H9 (cell line): ENCODE measurements at regions not wholly inside any gene's neighbourhood (a gene's known extent, or its start where the extent isn't known, plus 50 kb on each side); places are given as distances from the start of the nearest gene placed in this dataset.

ENCODE experiments used
- DNase-seq: peaks from one replicate; pipeline ENCODE4 v3.0.0-alpha.2; 2017
- H2AFZ ChIP-seq: one replicate; pipeline ENCODE4 v1.6.1; 2013; ENCODE audit warnings: mild to moderate bottlenecking, low read length, control low read depth, moderate library complexity
- H2AK5ac ChIP-seq: 2 replicates; pipeline ENCODE4 v1.6.1; 2013; ENCODE audit warnings: low read length, control low read depth, mixed read lengths; ENCODE audit not compliant: insufficient read length
- H2BK120ac ChIP-seq: one replicate; pipeline ENCODE4 v1.6.1; 2013; ENCODE audit warnings: low read depth, mild to moderate bottlenecking, low read length, control low read depth, inconsistent platforms; ENCODE audit not compliant: poor library complexity, severe bottlenecking
- H2BK12ac ChIP-seq: 2 replicates; pipeline ENCODE4 v1.6.1; 2013; ENCODE audit warnings: low read length, control low read depth, mixed read lengths, low read depth; ENCODE audit not compliant: insufficient read length
- H2BK15ac ChIP-seq: 2 replicates; pipeline ENCODE4 v1.6.1; 2013; ENCODE audit warnings: low read depth, low read length, control low read depth
- H2BK20ac ChIP-seq: one replicate; pipeline ENCODE4 v1.6.1; 2013; ENCODE audit warnings: low read depth, mild to moderate bottlenecking, low read length, control low read depth, inconsistent platforms; ENCODE audit not compliant: poor library complexity, severe bottlenecking
- H2BK5ac ChIP-seq: 2 replicates; pipeline ENCODE4 v1.6.1; 2013; ENCODE audit warnings: low read length, control low read depth, mixed read lengths; ENCODE audit not compliant: insufficient read length
- H3K14ac ChIP-seq: 2 replicates; pipeline ENCODE4 v1.6.1; 2013; ENCODE audit warnings: low read length, control low read depth; ENCODE audit not compliant: insufficient read depth
- H3K18ac ChIP-seq: 2 replicates; pipeline ENCODE4 v1.6.1; 2013; ENCODE audit warnings: low read depth, mild to moderate bottlenecking, mixed read lengths, low read length, control low read depth; ENCODE audit not compliant: insufficient read length
- H3K23ac ChIP-seq: 2 replicates; pipeline ENCODE4 v1.6.1; 2013; ENCODE audit warnings: low read length, control low read depth, mixed read lengths, low read depth; ENCODE audit not compliant: insufficient read length
- H3K23me2 ChIP-seq: 2 replicates; pipeline ENCODE4 v1.6.1; 2013; ENCODE audit warnings: low read depth, mild to moderate bottlenecking, mixed read lengths, low read length, control low read depth; ENCODE audit not compliant: insufficient read length, poor library complexity, severe bottlenecking
- H3K27ac ChIP-seq: 2 replicates; pipeline ENCODE4 v1.5.1; 2013; ENCODE audit warnings: low read length, control low read depth, mixed read lengths, low read depth; ENCODE audit not compliant: insufficient read length
- H3K27me3 ChIP-seq: 2 replicates; pipeline ENCODE4 v1.6.1; 2013; ENCODE audit warnings: low read length, control low read depth, inconsistent platforms; ENCODE audit not compliant: insufficient read depth
- H3K4ac ChIP-seq: 2 replicates; pipeline ENCODE4 v1.6.1; 2013; ENCODE audit warnings: low read depth, mild to moderate bottlenecking, control low read depth, inconsistent platforms, low read length, moderate library complexity
- H3K4me1 ChIP-seq: 2 replicates; pipeline ENCODE4 v1.6.1; 2013; ENCODE audit warnings: low read length, control low read depth, inconsistent platforms; ENCODE audit not compliant: insufficient read depth
- H3K4me2 ChIP-seq: 2 replicates; pipeline ENCODE4 v1.6.1; 2013; ENCODE audit warnings: low read length, control low read depth, mixed read lengths; ENCODE audit not compliant: insufficient read length, insufficient read depth
- H3K56ac ChIP-seq: 2 replicates; pipeline ENCODE4 v1.6.1; 2013; ENCODE audit warnings: low read depth, mild to moderate bottlenecking, mixed read lengths, low read length, control low read depth; ENCODE audit not compliant: insufficient read length
- H3K79me1 ChIP-seq: 2 replicates; pipeline ENCODE4 v1.6.1; 2013; ENCODE audit warnings: low read depth, mild to moderate bottlenecking, moderate library complexity, low read length, control low read depth, inconsistent platforms; ENCODE audit not compliant: insufficient read depth, poor library complexity, severe bottlenecking
- H3K79me2 ChIP-seq: 2 replicates; pipeline ENCODE4 v1.6.1; 2013; ENCODE audit warnings: low read length, control low read depth, inconsistent platforms; ENCODE audit not compliant: insufficient read depth
- H3K9ac ChIP-seq: 2 replicates; pipeline ENCODE4 v1.6.1; 2013; ENCODE audit warnings: low read length, control low read depth, mixed read lengths; ENCODE audit not compliant: insufficient read length; ENCODE audit errors: extremely low read depth
- H3K9me3 ChIP-seq: one replicate; pipeline ENCODE4 v1.6.1; 2013; ENCODE audit warnings: low read depth, low read length, inconsistent platforms; ENCODE audit not compliant: control insufficient read depth
- H3T11ph ChIP-seq: one replicate; pipeline ENCODE4 v1.6.1; 2013; ENCODE audit warnings: mild to moderate bottlenecking, low read length, control low read depth, inconsistent platforms
- H4K20me1 ChIP-seq: one replicate; pipeline ENCODE4 v1.6.1; 2013; ENCODE audit not compliant: control insufficient read depth, insufficient read length, insufficient read depth
- H4K5ac ChIP-seq: 2 replicates; pipeline ENCODE4 v1.6.1; 2013; ENCODE audit warnings: low read depth, mild to moderate bottlenecking, mixed read lengths, low read length, control low read depth; ENCODE audit not compliant: insufficient read length
- H4K8ac ChIP-seq: replicated peaks from 2 replicates; pipeline ENCODE4 v1.6.1; 2013; ENCODE audit warnings: low read length, control low read depth, mixed read lengths, low read depth; ENCODE audit not compliant: insufficient read length
- H4K91ac ChIP-seq: 2 replicates; pipeline ENCODE4 v1.6.1; 2013; ENCODE audit warnings: low read depth, mild to moderate bottlenecking, moderate library complexity, mixed read lengths, low read length, control low read depth; ENCODE audit not compliant: insufficient read length
- H3K27ac Mint-ChIP-seq, 3 experiments: 2 replicates in 2 of 3; 3 replicates in 1 of 3; pipeline ENCODE4 v1.8.0; 2020 to 2021; ENCODE audit warnings: mixed read lengths in 3 of 3, mild to moderate bottlenecking in 1 of 3, moderate library complexity in 1 of 3
- H3K27me3 Mint-ChIP-seq: 2 replicates; pipeline ENCODE4 v1.8.0; 2021; ENCODE audit warnings: low read depth, mild to moderate bottlenecking, moderate library complexity, mixed read lengths
- H3K36me3 Mint-ChIP-seq, 3 experiments: 2 replicates in 2 of 3; 3 replicates in 1 of 3; pipeline ENCODE4 v1.8.0; 2020 to 2021; ENCODE audit warnings: low read depth in 3 of 3, mixed read lengths in 3 of 3; ENCODE audit not compliant: insufficient read depth in 1 of 3
- H3K4me1 Mint-ChIP-seq, 2 experiments: 2 replicates each; pipeline ENCODE4 v1.8.0; 2020; ENCODE audit warnings: mixed read lengths in 2 of 2
- H3K4me3 Mint-ChIP-seq, 2 experiments: 2 replicates in 1 of 2; 3 replicates in 1 of 2; pipeline ENCODE4 v1.8.0; 2020 to 2021; ENCODE audit warnings: mild to moderate bottlenecking in 2 of 2, mixed read lengths in 2 of 2, moderate library complexity in 1 of 2
- H3K9me3 Mint-ChIP-seq, 2 experiments: 2 replicates in 1 of 2; 3 replicates in 1 of 2; pipeline ENCODE4 v1.8.0; 2020; ENCODE audit warnings: mild to moderate bottlenecking in 2 of 2, mixed read lengths in 2 of 2, moderate library complexity in 1 of 2
- WGBS: extraction: QIAGEN DNeasy Blood & Tissue Kit; methylation state at CpG from one replicate; pipeline ENCODE4 v1.1.7; 2013; ENCODE audit warnings: missing lambda C conversion rate, low lambda C conversion rate, mixed read lengths; ENCODE audit not compliant: insufficient read length; ENCODE audit errors: extremely low coverage; 5-methylcytosine and 5-hydroxymethylcytosine counted together
- TF ChIP-seq, protein P1 (sequence below): fragments of 200-600 bp; sonication (generic); conservative IDR thresholded peaks from 3 replicates; pipeline ENCODE4 v1.8.0; 2021; ENCODE audit warnings: antibody characterized with exemption, mild to moderate bottlenecking

DNA sequence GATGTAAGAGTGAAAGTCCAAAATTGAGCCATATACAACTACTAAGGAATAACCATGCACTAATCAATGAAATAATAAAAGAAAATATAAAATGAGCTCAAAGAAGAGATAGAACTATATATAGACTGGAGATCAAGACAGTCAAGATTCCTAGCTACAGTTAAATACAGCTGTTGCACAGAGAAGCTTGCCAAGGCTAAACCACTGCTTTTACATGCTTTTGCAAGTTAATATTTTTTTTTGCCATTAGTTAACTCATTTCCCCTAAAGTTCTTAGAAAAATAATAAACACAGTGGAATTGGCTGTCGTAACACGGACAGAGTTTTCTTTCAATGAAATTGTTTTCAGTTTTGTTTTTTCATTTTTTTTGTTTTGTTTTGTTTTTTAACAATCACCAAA, 123.0 kb downstream of the VGLL3 start:
- Mint-ChIP-seq H3K4me3 (no peak overlapping the region), H3K9me3 (peaks cover 10 to 19% of the 10 kb centered on the region in 2 experiments; a peak in 4 of 5 replicates), H3K36me3 (peaks cover 8 to 27% (median 9%) of the 10 kb centered on the region in 3 experiments; a peak in 6 of 7 replicates), H3K4me1 (no peaks in the 10 kb centered on the region), H3K27ac (no peak overlapping the region), H3K27me3 (no peaks in the 10 kb centered on the region; the same call in 1 of the 2 replicates)
- Histone ChIP-seq H3K79me1 (no peaks in the 10 kb centered on the region), H3K4me2 (no peak overlapping the region), H4K8ac (no peak overlapping the region), H3K9me3 (peaks cover 6% of the 10 kb centered on the region), H3K14ac (no peak overlapping the region), H3K23ac (no peak overlapping the region), H2BK12ac (no peak overlapping the region), H2BK120ac (no peak overlapping the region), H3K27me3 (no peaks in the 10 kb centered on the region), H2AK5ac (no peak overlapping the region), H3K18ac (no peak overlapping the region), H4K5ac (no peak overlapping the region), H2BK5ac (no peak overlapping the region), H3K4me1 (no peaks in the 10 kb centered on the region), H3K79me2 (no peaks in the 10 kb centered on the region), H4K20me1 (no peaks in the 10 kb centered on the region), H4K91ac (no peak overlapping the region), H2BK20ac (no peak overlapping the region), H3K4ac (no peak overlapping the region), H2BK15ac (no peak overlapping the region), H3K27ac (no peak overlapping the region), H3K23me2 (no peaks in the 10 kb centered on the region), H3T11ph (no peak overlapping the region), H3K56ac (no peak overlapping the region), H3K9ac (no peak overlapping the region), H2AFZ (no peak overlapping the region)
- no peak for DNase-seq
- no CpG with 5 or more reads among the region's 2 CpGs for WGBS
- TF ChIP-seq, protein P1, sequence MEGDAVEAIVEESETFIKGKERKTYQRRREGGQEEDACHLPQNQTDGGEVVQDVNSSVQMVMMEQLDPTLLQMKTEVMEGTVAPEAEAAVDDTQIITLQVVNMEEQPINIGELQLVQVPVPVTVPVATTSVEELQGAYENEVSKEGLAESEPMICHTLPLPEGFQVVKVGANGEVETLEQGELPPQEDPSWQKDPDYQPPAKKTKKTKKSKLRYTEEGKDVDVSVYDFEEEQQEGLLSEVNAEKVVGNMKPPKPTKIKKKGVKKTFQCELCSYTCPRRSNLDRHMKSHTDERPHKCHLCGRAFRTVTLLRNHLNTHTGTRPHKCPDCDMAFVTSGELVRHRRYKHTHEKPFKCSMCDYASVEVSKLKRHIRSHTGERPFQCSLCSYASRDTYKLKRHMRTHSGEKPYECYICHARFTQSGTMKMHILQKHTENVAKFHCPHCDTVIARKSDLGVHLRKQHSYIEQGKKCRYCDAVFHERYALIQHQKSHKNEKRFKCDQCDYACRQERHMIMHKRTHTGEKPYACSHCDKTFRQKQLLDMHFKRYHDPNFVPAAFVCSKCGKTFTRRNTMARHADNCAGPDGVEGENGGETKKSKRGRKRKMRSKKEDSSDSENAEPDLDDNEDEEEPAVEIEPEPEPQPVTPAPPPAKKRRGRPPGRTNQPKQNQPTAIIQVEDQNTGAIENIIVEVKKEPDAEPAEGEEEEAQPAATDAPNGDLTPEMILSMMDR: no peak
